GM12878 (cell line): ENCODE measurements at regions not wholly inside any gene's neighbourhood (a gene's known extent, or its start where the extent isn't known, plus 50 kb on each side); places are given as distances from the start of the nearest gene placed in this dataset.

Source experiments
- ATAC-seq: fragments of 200-7000 bp; cut with Tn5 transposase; 3 replicates; pipeline ENCODE4 v1.9.1; 2020; ENCODE audit warnings: mild to moderate bottlenecking, moderate library complexity
- BruUV-seq: library from RNA; stranded (reverse); fragments of 400-500 nt; replicated peaks from 2 replicates; lab custom pipeline; 2021; lab: Mats Ljungman, UMichigan
- CTCF ChIA-PET: fragments of 300-600 bp; sonication (Branson Sonifier 250); formaldehyde crosslinking; extraction: SDS; loops from one replicate; lab custom pipeline; 2021; ENCODE audit warnings: inconsistent platforms; lab: Yijun Ruan, JAX
- POLR2A ChIA-PET: fragments of 350-600 bp; formaldehyde crosslinking; extraction: SDS; loops from one replicate; lab custom pipeline; 2021; ENCODE audit warnings: inconsistent platforms; lab: Charles Lee
- RAD21 ChIA-PET: fragments of 300-600 bp; sonication (Branson Sonifier 250); formaldehyde crosslinking; loops from one replicate; lab custom pipeline; 2023; ENCODE audit warnings: antibody characterized with exemption; ENCODE audit not compliant: unreplicated experiment; lab: Charles Lee
- SMC1A ChIA-PET: fragments of 300-600 bp; sonication (Branson Sonifier 250); formaldehyde crosslinking; loops from one replicate; lab custom pipeline; 2023; ENCODE audit not compliant: unreplicated experiment, uncharacterized antibody; lab: Charles Lee
- DNase-seq: peaks from one replicate; pipeline ENCODE4 v3.0.0-alpha.2; 2011; ENCODE audit warnings: low read depth, low spot score
- FAIRE-seq: peaks from 3 replicates; lab custom pipeline; 2011; peaks lifted over from hg19 to GRCh38; lab: Jason Lieb, UNC
- H2AFZ ChIP-seq: 2 replicates; pipeline ENCODE4 v1.6.0; 2011; ENCODE audit warnings: low read depth, low read length, control low read depth; ENCODE audit not compliant: control insufficient read depth
- H3K27ac ChIP-seq: 2 replicates; pipeline ENCODE4 v1.5.1; 2011; ENCODE audit warnings: control low read depth; ENCODE audit not compliant: control insufficient read depth, insufficient read depth
- H3K27me3 ChIP-seq, 2 experiments: replicated peaks in 1 of 2; 2 replicates each; pipeline versions ENCODE4 v1.6.0 to v1.6.1; 2011; ENCODE audit warnings: low read length in 1 of 2; ENCODE audit not compliant: control insufficient read depth in 2 of 2, insufficient read depth in 2 of 2
- H3K36me3 ChIP-seq, 2 experiments: 2 replicates each; pipeline ENCODE4 v1.5.1; 2011; ENCODE audit warnings: low read length in 1 of 2; ENCODE audit not compliant: control insufficient read depth in 2 of 2, insufficient read depth in 2 of 2
- H3K4me1 ChIP-seq: 2 replicates; pipeline ENCODE4 v1.6.1; 2011; ENCODE audit warnings: mild to moderate bottlenecking, low read length, moderate library complexity, mixed read lengths; ENCODE audit not compliant: control insufficient read depth, insufficient read depth
- H3K4me2 ChIP-seq: 2 replicates; pipeline ENCODE4 v1.6.0; 2011; ENCODE audit warnings: control low read depth; ENCODE audit not compliant: control insufficient read depth, insufficient read depth
- H3K4me3 ChIP-seq: fragments of 200-600 bp; sonication (generic); 2 replicates; pipeline ENCODE4 v1.5.1; 2016
- H3K79me2 ChIP-seq: 2 replicates; pipeline ENCODE4 v1.6.0; 2011; ENCODE audit warnings: low read length; ENCODE audit not compliant: control insufficient read depth, insufficient read depth
- H3K9ac ChIP-seq: 2 replicates; pipeline ENCODE4 v1.8.0; 2011; ENCODE audit warnings: low read length, control low read depth, mixed read lengths; ENCODE audit not compliant: control insufficient read depth, insufficient read depth
- H3K9me3 ChIP-seq: replicated peaks from 3 replicates; pipeline ENCODE4 v1.5.1; 2011; ENCODE audit warnings: mild to moderate bottlenecking, low read length; ENCODE audit not compliant: control insufficient read depth, insufficient read depth
- H4K20me1 ChIP-seq: 2 replicates; pipeline ENCODE4 v1.6.0; 2011; ENCODE audit not compliant: control insufficient read depth, insufficient read depth
- BACH1 ChIP-seq: fragments of 450-650 bp; IDR thresholded peaks from 2 replicates; pipeline ENCODE4 v1.6.1; 2017; ENCODE audit warnings: mild to moderate bottlenecking, borderline replicate concordance
- BCL11A ChIP-seq: IDR thresholded peaks from 2 replicates; pipeline ENCODE4 v1.6.1; 2011; ENCODE audit warnings: low read depth, low read length
- CEBPZ ChIP-seq: fragments of 150-350 bp; IDR thresholded peaks from 2 replicates; pipeline ENCODE4 v1.6.1; 2016; ENCODE audit warnings: low read depth, low read length
- CTCF ChIP-seq, 3 experiments: IDR thresholded peaks in 2 of 3; conservative IDR thresholded peaks in 1 of 3; 2 replicates each; pipeline ENCODE4 v1.5.1; 2011; ENCODE audit warnings: low read depth in 3 of 3, low read length in 3 of 3, mild to moderate bottlenecking in 3 of 3, control low read depth in 2 of 3, moderate library complexity in 2 of 3, inconsistent platforms in 1 of 3, mixed read lengths in 1 of 3; ENCODE audit not compliant: control insufficient read depth in 2 of 3, insufficient read depth in 1 of 3; ENCODE audit errors: extremely low read depth in 1 of 3
- E2F8 ChIP-seq: fragments of 450-650 bp; IDR thresholded peaks from 2 replicates; pipeline ENCODE4 v1.6.1; 2018; ENCODE audit warnings: mild to moderate bottlenecking, low read depth, moderate library complexity; ENCODE audit not compliant: partially characterized antibody
- ELK1 ChIP-seq: IDR thresholded peaks from 2 replicates; pipeline ENCODE4 v1.6.1; 2012; ENCODE audit warnings: low read depth, low read length, improper control_type of control experiment
- FOS ChIP-seq: IDR thresholded peaks from 3 replicates; pipeline ENCODE4 v1.6.1; 2011; ENCODE audit warnings: borderline replicate concordance; ENCODE audit not compliant: insufficient read length; ENCODE audit errors: extremely low read depth
- NR2C1 ChIP-seq: fragments of 450-650 bp; IDR thresholded peaks from 2 replicates; pipeline ENCODE4 v1.6.1; 2017; ENCODE audit warnings: antibody characterized with exemption, mild to moderate bottlenecking, moderate library complexity
- RFX5 ChIP-seq: IDR thresholded peaks from 2 replicates; pipeline ENCODE4 v1.6.1; 2011; ENCODE audit warnings: low read depth, low read length, improper control_type of control experiment
- SMC3 ChIP-seq: IDR thresholded peaks from 2 replicates; pipeline ENCODE4 v1.6.1; 2011; ENCODE audit warnings: low read length, improper control_type of control experiment, borderline replicate concordance
- SREBF2 ChIP-seq: IDR thresholded peaks from 2 replicates; pipeline ENCODE4 v1.6.1; 2012; ENCODE audit warnings: mild to moderate bottlenecking, low read length
- TCF7 ChIP-seq: IDR thresholded peaks from 2 replicates; pipeline ENCODE4 v1.6.1; 2014; ENCODE audit warnings: antibody characterized with exemption, borderline replicate concordance
- WGBS: methylation state at CpG from one replicate; pipeline ENCODE4 v1.1.6; 2016; ENCODE audit warnings: low lambda C conversion rate; ENCODE audit not compliant: insufficient replicate concordance, insufficient coverage; ENCODE audit errors: missing lambda C conversion rate; 5-methylcytosine and 5-hydroxymethylcytosine counted together
- in situ Hi-C: fragments of 300-500 bp; cut with MboI; formaldehyde crosslinking; loops from 9 replicates; pipeline ENCODE4 v1.14.3; 2018; ENCODE audit warnings: mixed read lengths
- intact Hi-C: fragments of 100-400 bp; cut with micrococcal nuclease; formaldehyde crosslinking; loops from one replicate; pipeline ENCODE4 v1.14.2; 2022; ENCODE audit not compliant: unreplicated experiment

GRCh38 chr20:43827940-43828562 is 86.6 kb upstream of the TOX2 start:
- SMC1A ChIA-PET, result interaction anchor here (0.8 to 2.0 kb wide), 2 partner anchors 12 to 77 kb away, joined by 3 to 8 read pairs; no protein-coding TSS in a partner anchor
- H3K9ac ChIP-seq, result no peak overlapping the region
- no peak overlapping the region for H3K27ac ChIP-seq
- POLR2A ChIA-PET, result no interaction called here
- H3K27me3 ChIP-seq, result no peaks in the 10 kb centered on the region
- H3K4me1 ChIP-seq, result peaks cover 24% of the 10 kb centered on the region
- RAD21 ChIA-PET, result no interaction called here
- in situ Hi-C loops (no loop called here), intact Hi-C loops (no loop called here)
- CTCF ChIA-PET, result interaction anchor here (0.6 to 2.3 kb wide), 3 partner anchors 12 to 304 kb away, joined by 3 to 5 read pairs (median 4); no protein-coding TSS in a partner anchor
- H3K36me3 ChIP-seq, result no peaks in the 10 kb centered on the region
- DNase-seq (no peak), FAIRE-seq (no peak), ATAC-seq (no peak)
- no TSS peak for BruUV-seq
- H3K4me3 ChIP-seq, result no peak overlapping the region
- TF ChIP-seq TCF7 (no peak), BACH1 (no peak), RFX5 (no peak), SMC3 (no peak), BCL11A (no peak), NR2C1 (no peak), E2F8 (no peak), SREBF2 (no peak), CEBPZ (no peak), FOS (no peak), ELK1 (no peak), CTCF (IDR thresholded peaks at IDR 0.05 in 2 of 3, conservative IDR thresholded peaks at IDR 0.05 in 1 of 3; ENCODE audit: control insufficient read depth in 2 of 3, extremely low read depth in 1 of 3, insufficient read depth in 1 of 3, low read depth in 3 of 3, low read length in 3 of 3) (no peak)
- 76% methylated on average over 5 of the region's 5 CpGs for WGBS
- H3K4me2 ChIP-seq, result no peak overlapping the region
- H2AFZ ChIP-seq, result no peak overlapping the region
- H4K20me1 ChIP-seq, result no peaks in the 10 kb centered on the region
- H3K79me2 ChIP-seq, result no peaks in the 10 kb centered on the region
- H3K9me3 ChIP-seq, result peaks cover 8% of the 10 kb centered on the region
